HG03025 (cell line): ENCODE measurements at regions not wholly inside any gene's neighbourhood (a gene's known extent, or its start where the extent isn't known, plus 50 kb on each side); places are given as distances from the start of the nearest gene placed in this dataset.

ENCODE experiments used
- ATAC-seq: cut with Tn5 transposase; IDR thresholded peaks from one replicate; pipeline ENCODE4 v1.9.1; 2021; ENCODE audit warnings: mild to moderate bottlenecking, moderate library complexity; ENCODE audit not compliant: unreplicated experiment, low FRiP score

DNA sequence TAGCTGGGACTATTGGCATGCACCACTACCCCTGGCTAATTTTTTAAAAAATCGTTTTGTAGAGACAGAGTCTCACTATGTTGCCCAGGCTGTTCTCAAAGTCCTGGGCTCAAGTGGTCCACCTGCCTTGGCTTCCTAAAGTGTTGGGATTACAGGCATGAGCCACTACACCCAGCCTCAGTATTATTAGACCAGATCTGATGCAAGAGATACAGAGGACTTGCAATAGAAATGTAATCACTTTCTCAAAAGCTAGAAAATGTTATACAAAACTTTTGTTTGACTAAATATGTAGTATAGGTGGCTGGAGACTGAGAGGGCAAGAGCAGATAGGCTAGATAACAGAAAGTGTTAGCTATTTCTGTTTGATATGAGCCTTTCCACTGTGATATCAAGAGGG is 531.9 kb downstream of the SOX2 start:
- no peak for ATAC-seq

- no peak for ATAC-seq
These were observed 532.7 kb downstream of the SOX2 start for GRCh38 chr3:182244222-182244971.

DNA sequence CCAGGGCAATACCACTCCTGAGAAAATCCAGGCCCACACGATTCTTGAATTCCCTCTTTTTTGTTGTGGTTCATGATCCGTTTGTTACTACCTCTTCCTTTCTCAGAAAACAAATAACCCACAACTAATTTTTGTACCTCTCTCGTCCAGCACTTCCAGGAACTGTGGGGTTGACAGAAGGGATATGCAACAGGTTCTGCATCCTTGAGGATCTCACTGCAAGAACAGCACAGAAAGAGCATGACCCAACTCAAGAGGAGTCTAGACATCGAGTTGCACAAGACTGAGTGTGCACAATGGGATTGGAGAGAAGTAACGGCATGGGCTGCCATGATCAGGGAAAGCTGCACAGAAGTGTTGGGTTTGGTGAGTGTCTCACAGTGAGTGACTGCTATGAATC is 533.3 kb downstream of the SOX2 start:
- ATAC-seq, result no peak

DNA sequence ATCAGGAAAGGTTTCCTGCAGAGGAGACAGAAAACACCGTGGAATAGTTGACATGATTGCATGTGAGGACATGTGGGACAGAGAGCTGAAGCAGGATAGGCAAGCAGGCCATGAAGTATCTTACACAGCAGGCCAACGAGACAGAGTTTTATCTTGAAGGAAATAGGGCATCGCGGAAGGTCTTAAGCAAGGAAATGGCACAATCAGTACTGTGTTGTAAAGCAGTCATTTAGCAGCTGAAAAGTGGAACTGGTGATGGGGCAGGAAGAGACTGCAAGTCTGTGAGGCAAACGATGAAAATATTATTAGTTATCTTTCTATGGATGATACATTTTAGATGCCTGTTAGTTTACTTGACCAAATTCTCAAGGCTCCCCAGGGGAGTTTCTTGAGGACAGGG is 535.1 kb downstream of the SOX2 start:
- ATAC-seq, result no peak

DNA sequence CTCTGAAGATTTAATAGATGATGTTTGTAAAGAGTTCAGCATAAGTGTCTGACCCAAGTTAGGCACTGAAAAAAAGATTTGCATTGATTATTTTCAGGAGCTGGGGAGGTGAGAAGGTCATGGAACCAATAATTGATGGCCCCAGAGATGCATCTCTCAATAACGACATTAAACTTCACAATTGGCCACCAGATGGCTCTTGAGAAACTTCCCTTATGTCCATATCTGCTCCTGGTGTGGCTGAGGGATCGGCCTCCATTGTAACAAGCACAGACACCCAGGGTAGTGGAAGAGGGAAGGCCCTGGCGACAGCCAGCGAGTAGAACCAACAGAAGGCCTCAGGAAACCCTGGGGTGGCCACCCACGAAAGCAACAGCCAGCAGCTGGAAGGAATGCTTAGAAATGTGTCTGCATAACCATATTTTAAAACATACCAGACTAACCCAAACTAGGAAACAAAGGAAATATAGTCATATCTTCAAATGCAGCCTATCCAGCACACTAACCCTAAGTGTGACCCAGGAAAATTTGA is 536.7 kb downstream of the SOX2 start:
- no peak for ATAC-seq

DNA sequence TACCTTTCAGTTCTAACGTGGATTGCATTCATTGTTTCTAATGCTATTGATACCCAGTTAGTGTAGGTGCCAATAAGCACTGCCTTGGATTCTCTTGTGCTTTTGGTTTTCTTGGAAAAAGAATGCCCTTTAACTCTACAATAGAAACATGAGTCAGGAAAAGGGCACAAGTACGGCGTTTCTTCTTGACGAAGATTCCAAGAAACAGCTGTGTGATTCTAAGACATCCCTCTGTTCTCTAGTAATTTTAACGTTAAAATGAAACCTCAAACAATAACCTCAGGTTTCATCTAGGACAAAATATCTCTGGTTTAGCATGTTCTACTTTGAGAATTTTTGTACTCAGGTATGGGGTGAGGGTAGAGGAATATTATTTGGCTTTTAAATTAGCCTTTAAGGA is 540.5 kb upstream of the ATP11B start:
- no peak for ATAC-seq

- no peak for ATAC-seq
These were observed 538.1 kb upstream of the ATP11B start for GRCh38 chr3:182255158-182255557.

DNA sequence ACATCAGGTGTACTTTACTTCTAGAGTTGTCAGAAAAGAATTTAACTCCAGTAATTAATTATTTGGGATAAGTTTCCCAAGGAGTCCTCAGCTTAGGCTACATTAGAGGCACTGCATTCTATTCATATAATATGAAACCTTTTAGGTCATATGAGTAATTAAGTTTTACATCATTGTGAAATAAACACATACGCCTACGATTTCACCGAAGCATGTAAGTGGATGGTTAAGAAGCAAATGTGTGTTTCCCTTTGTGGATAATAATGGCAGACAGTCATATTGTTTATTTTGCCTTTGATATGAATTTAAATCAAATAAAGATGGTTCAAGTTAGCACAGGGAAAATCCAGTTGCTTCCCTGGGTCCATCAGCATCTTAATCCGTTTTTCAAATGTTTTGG is 535.9 kb upstream of the ATP11B start:
- ATAC-seq, result no peak

DNA sequence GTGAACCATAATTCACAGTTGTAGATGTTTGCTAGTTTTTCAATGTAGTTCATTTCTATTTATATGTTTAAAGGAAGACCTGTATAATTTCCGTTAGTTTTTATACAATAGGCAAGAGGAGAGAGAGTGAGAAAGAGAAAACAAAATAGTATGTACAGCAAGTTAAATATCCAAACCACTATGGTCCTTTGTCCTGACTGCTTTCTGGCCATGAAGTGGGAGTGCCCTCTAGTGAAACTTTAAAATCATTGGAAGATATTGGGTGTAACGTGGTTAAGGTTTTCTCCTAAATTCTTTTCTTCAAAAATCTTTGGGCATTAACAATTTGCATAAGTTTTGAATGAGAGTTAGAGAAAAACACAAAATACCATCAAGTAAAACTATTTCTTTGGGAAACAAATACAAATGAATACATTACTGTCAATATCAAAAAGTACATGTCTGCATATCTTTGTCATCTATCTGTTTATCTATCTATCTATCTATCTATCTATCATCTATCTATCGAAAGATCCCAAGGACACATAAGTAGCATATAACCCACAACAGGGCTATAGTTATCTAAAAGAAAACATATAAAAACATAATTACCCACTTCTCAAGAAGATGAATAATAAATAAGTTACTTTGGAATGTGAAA is 534.6 kb upstream of the ATP11B start:
- no peak for ATAC-seq

DNA sequence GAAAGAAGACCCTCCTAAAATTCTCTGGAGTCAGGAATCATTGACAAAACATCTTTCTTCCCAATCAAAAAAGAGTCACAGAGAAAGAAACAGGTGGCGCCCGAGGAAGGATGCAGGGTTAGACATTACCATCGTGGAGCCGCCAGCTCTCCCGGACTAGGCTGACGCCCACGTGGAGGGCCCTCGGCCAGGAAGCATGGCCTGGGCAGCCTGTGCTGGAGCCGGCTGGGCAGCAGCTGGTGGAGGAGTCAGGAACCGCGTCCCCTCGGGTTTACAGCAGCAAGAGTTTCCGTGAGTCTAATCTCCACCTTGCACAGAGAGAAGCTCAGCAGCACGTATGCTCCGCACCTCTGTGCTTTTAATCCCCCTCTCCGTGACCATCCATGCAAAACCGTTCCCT is 533.7 kb upstream of the ATP11B start:
- no peak for ATAC-seq

DNA sequence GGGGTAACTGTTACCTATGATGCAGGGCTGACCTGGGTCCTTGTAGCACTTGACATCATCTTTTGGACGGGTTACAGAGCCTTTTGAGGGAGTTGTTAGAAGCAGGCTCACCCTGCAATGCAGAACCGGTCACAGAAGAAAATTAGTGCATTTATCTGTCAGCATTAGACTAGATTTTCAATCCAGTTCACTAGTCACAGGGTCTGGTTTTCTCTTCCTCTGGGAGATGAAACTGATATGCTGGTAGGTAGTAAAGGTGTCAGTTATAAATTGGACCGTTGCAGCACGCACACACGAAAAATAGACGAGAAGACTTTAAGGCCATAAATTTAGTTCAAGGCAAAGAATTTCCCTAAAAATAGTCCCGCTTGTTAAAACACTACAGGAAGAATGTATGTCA is 532.3 kb upstream of the ATP11B start:
- no peak for ATAC-seq

DNA sequence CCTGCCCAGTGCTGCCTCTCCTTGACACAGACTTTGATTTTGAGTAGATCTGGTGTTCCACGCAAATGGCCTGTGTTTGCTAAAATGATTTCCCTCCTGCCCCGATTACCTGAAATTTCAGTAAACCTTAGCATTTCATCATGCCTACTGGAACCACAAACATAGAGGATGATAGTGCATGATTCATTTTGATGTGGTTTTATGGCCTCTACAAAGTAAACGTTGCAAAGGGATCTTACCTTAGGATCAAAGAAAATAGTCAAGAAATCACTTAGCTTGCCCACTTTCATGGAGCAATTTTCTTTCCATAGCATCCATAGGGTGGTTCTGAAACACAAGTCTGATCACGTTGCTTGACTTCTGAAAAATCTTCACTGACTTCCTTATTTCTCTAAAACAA is 524.6 kb upstream of the ATP11B start:
- ATAC-seq, result no peak

- no peak for ATAC-seq
These were observed 516.8 kb upstream of the ATP11B start for GRCh38 chr3:182276512-182276911.

DNA sequence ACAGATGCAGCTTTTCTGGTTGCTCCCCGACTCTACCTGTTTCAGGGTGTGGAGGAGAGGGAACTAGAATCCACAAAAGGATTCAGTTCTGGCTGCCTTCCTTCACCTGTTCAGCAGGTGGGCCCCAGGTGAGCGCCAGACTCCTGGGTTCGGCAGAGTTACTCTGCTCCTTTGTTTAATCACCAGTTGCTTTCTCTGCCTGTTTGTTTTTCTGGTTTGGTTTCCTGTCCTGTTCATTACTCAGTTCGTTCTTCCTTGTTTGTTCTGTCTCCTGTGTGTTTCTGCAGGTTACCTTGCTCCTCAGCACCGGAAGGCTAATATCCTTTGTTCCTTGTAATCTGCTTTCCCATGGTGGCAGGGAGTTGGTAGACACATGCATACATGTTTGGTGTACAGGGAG is 508.5 kb upstream of the ATP11B start:
- ATAC-seq, result no peak

DNA sequence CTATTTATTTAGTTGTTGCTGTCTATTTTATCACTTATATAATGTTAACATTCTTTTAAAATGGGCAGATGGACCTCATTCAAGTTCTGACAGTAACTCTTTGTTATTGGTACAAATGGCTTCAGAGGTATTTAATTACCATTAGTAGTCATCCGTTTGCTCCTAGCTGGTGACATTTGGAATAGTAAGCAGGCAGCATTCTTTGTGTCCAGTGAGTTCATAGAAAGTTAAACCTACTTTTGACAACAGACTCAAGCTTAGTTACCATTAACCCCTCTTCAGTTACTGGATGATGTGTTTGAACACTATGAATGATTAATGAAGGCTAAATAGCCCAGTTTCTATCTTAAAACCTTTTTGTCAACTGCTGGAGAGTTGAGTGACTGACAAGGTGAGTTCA is 500.7 kb upstream of the ATP11B start:
- ATAC-seq, result no peak

GRCh38 chr3:182294256-182294655 is 499.0 kb upstream of the ATP11B start:
- no peak for ATAC-seq

DNA sequence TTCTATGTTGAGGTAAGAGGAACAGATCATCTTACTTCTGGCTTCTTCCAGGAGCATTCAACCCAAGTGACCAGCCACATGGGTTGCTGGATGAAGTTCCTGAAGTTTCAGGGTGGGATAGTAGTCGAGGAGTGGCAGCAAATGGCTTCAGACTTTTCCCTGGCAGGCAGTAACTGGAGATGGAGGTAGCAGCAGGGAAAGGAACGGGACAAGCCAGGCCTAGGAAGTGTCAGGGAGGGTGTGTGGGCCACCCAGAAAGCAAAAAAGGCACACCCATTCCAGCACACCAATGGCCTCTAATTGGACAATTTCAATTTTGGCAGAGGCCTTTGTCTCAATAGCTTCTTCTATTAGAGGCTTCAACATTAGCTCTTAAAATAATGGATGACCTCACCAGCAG is 498.6 kb upstream of the ATP11B start:
- no peak for ATAC-seq

DNA sequence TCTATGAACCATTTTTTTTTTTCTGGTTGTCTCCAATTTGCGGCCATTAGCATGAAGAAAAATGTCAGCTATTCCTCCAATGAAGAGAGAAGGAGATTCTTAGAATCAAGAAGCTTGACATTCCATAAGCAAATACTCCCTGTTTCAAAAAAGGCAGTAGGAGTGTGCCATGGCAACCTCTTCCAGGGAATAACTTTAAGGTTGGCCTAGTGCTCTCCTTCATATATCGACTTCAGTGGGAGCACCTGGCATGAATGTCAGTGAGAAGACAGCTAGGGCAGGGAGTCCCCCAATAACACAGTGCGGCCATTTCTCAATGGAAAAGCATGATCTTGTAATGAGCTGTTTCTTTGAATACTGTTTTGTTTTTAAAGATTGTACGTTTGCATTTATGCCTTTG is 493.0 kb upstream of the ATP11B start:
- no peak for ATAC-seq

DNA sequence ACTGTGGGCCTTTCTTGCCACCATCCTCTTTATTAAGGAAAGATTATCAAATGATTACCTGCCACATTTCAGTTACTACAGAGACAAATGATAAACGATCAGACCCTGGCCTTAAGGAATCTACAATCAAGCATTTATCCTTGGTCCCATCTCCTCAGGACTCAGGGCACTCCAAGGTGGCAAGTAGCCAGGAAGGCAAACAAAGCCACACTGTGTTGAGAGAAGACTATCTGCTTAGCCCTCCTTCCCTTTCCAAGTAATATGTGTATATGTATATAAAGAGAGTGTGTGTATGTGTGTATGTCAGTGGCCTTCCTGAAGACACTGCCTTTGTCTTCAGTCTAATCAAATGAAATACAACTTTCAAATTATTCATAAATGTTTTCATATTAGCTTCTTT is 490.1 kb upstream of the ATP11B start:
- no peak for ATAC-seq

GRCh38 chr3:182305881-182306665 is 487.2 kb upstream of the ATP11B start:
- ATAC-seq, result no peak

GRCh38 chr3:182308328-182308727 is 485.0 kb upstream of the ATP11B start:
- no peak for ATAC-seq
